G401.6 (cell line): ENCODE measurements at regions not wholly inside any gene's neighbourhood (a gene's known extent, or its start where the extent isn't known, plus 50 kb on each side); places are given as distances from the start of the nearest gene placed in this dataset.
A peak's percentile ranks its signal among the peaks of the same experiment; 100 is the strongest.

Experiments
- FAIRE-seq: peaks from 2 replicates; lab custom pipeline; 2012; peaks lifted over from hg19 to GRCh38; lab: Jason Lieb, UNC

DNA sequence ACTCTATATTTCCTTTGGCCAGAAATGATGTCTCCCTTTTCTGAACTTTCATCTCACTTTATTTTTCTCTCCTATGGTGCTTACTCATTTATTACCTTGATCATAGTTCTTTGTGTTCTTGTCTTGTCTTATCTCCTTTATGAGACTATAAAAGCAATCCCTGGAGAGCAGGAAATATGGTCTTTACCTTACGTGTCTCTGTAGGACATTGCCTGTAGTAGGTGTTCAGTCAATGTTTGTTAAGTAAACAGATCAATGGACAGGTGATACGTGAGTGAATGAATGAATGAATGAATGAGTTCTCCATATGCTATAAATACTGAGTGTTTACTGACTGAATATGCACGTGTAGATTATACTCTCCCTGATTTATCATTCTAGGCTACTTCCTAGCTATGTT lies 193.7 kb upstream of the HMGA2 start:
- FAIRE-seq = no peak

DNA sequence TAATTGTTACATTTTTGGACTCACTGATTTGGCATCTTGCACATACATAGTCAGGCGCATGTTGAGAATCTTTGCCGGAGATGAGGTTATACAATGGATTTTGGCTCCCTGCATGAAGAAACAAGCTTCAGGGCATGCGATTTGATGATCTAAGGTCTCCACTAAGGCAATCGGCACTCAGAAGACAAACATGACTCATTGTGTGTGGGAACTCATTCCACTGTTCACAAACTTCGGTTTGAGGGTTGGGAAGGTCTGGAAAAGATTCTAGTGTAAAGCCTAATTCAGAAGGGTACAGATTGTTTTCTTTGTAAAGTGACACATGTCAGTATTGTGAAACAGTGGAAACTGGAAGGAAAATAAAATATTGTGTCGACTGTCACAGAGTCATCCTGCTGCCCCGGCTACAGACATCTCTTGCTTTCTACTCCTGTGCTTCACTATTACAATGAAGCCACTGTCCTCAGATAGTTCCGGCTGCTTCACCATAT lies 192.6 kb upstream of the HMGA2 start:
- FAIRE-seq = peak; percentile 99

DNA sequence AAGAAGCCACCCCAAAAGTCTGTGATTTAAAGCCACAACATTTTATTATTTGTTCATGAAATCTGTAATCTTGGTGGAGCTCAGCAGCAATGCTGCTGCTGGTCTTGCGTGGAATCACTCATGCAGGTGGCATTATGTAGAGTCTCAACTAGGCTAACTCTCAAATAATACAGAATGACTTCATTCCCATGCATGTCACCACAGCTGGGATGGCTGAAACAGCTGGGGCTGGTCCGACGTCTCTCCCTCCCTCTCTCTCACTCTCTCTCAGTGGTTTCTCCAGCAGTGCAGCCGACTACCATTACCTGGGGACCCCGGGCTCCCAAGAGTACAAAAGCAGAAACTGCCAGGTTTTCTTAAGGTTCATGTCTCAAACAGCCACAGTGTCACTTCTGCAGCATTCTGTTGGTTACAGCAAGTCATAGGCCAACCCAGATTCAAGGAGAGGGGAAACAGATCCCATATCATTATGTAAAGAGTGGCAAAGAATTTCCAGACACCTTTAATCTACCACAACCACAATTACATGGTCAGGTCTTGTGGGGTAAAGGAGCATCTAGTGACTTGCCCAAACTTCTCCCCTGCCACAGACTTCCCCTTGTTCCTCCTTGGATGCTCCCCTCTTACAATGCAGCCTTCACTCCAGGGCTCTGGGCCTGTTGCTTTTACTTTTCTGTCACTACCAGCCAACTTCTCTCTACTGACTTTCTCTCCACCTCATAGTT lies 192.0 kb upstream of the HMGA2 start:
- FAIRE-seq = no peak

DNA sequence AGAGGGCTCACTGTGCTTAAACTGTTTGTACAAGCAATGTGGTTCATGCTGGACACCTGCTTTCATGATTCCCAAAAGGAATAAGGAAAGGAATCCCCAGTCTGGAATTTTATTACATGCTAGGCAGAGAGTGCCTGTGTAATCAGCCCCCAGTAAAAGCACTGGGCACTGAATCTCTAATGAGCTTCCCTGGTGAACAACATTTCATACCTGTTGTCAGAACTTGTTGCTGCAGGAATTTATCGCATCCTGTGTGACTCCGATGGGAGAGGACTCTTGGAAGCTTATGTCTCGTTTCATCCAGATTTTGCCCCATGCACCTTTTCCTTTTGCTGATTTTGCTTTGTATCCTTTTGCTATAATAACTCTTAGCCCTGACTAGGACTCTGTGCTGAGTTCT lies 190.2 kb upstream of the HMGA2 start:
- peak; percentile 99 for FAIRE-seq

DNA sequence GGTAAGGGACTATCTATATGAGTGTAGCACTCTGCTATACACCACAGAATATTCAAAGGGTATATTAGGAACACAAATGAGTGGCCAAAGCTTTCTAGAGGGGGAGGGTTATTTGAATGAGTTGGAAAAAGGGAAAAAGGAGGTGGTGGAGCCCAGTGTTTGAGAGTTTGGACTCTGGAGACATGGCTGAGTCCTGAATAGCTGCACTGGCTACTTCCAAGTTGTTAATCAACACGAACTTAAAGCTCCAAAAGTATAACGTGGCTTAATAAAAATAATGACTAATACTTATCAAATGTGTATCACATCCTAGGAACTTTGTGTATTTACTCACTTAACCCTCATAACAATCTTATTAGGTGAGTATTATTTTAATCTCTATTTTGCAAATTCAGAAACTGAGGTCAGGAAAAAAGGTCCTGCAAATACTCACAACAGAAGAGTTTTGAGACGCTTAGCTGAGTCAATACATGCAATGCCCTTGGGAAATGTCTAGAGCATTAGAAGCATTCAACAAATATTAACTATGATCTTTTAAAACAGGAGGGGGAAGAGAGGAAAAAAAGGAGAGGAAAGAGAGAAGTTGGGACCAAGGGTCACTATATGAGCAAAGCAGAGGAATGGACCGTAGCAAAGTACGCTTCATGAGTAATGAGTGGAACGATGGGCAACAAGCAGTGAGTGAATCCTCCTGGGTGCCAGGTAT lies 189.5 kb upstream of the HMGA2 start:
- FAIRE-seq = no peak

DNA sequence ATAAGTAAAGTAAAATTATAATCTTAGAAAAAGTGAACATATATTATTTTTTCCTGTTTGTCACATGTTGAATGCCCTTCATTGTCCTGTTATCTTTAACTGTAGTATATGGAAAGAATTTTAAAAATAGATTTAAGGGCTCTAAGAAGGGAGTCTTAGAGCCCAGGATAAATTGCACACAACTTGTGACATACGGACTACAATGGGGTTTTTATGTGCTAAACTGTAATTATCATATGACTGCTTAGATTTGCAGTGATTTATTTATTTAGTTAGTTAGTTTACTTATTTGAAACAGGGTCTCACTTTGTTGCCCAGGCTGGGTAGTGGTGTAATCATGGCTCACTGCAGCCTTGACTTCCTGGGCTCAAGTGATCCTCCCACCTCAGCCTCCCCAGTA lies 187.8 kb upstream of the HMGA2 start:
- no peak for FAIRE-seq

DNA sequence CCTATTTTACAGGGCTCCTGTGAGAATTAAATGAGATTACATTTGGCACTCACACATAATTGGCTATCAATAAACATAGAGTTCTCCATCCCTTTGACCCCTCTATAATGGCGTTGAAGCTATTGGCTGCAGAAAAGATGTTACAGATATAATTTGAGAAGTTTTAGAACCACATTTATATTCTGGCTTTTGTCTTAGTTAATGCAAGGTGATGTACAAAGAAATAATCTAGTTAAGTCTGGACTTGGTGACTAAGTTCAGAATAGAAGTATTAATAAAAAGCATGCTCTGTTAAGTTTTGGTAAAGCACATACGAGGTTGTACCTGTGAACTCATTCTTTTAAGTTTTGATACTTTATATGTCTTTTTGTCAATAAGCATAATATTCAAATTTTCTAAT lies 187.1 kb upstream of the HMGA2 start:
- FAIRE-seq = peak; percentile 49

DNA sequence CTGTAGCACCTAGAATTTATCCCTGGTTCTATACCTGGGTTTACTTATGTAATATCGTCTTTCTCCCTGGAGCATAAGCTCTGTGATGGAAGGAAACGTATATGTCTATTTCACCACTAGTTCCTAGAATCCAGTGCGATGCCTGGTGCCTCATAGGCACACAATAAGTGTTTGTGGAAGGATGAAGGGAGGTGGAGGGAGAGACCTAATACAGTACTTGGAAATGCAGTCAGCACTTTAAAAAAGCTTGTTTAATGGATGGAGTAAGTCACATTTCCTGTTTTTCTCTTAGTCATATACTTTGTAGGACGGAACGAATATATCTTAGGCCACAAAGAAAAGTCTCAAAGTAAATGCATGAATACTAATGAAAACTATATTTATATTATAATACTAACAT lies 186.5 kb upstream of the HMGA2 start:
- no peak for FAIRE-seq

DNA sequence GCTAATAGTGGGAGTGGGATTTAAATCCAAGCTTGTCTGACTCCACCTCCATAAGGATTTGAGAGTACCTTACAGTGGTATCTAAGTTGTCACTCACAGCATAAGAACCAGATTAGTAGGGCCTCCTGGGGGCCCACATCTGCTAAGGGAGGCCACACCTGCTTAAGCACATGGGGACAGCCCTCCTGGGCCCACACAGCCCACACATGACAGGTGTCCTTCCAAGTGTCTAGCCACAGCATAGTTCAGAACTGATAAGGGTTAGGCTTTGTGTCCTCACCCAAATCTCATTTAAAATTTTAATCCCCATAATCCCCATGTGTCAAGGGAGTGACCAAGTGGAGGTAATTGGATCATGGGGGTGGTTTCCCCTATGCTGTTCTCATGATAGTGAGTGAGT lies 186.0 kb upstream of the HMGA2 start:
- FAIRE-seq = peak; percentile 99

DNA sequence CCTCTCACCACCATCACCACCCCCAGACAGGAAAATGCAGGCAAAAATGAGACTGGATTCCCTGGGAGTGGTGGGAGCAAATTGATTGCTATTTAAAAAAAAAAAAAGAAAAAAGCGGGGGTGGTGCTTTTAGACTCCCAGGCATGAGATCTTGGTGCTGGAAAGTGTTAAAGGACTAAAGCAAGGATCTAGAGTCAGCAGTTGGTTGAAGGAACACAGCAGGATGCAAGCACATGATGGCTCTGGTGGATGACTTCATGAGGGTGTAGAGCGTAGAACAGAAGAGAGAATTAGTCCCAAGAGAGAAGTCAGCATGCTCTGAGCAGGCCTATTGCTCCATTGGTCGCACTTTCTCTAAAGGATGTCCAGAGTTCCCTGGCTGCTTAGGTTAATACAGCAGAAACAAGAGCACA lies 183.8 kb upstream of the HMGA2 start:
- FAIRE-seq = peak; percentile 100

DNA sequence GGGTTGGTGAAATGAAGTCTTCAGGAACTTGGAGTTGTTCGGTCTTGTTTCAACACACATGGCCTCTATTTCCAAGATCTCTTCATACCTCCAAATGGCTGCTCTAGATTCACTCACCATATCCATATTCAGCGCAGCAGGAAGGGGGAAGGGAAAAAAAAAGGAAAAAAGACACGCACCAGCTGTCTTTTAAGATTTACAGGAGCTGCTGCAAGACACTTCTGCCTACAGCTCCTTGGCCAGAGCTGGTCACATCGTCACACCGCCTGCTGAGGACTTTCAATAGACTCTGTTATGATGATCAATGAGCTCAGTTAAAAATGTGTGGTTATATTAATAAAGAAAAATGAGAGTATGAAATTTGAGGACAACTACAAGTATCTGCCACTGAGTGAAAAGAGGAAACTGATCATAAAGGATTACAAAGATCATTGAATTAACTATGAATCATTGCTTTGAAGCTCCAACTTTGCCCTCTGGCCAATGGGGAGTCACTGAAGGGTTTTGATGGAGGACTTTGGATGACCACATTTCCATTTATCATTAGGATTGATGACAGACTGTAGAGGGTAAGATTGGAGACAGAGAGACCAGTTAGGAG lies 182.1 kb upstream of the HMGA2 start:
- no peak for FAIRE-seq

DNA sequence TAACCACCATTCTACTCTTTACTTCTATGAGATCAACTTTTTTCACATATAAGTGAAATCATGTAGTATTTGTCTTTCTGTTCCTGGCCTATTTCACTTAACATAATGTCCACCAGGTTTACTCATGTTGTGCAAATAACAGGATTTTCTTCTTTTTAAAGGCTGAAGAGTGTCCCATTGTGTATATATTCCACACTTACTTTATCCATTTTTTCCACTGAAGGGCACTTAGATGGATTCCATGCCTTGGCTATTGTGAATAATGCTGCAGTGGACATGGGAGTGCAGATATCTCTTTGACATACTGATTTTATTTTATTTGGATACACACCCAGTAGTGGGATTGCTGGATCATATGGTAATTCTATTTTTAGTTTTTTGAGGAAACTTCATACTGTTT lies 181.1 kb upstream of the HMGA2 start:
- no peak for FAIRE-seq

DNA sequence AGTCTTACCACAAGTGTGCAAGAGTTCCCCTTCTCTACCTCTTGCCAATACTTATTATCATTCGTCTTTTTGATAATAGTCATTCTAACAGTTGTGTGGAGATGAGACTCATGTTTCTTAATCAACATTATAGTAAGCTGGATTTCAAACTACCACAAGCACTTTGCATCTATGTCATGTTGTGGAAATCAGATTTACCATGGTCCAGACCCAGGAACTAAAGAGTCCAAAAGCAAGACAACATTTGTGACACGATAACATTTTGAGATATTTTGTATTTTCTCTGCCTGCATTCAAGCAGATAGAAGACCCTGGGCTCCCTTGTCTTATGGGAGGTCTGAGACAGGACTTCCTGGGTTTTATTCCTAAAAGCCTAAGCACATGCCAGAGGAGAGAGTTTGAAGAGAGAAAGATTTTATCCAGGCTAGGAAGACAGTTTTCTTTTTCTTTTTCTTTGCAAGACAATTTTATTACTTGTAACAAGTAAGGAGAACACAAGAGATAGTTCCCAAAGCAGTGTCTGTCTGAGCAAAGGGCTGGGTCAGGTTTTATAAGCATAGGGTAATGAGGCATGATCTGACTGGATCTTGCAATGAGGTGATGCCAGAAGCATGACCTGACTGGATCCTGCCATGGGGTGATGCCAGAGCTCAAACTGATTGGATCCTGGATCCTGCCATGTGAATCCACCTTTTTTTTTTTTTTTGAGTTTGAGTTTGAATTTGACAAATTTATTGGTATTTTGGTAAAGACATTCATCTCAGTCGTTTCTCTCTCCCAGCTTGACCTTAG lies 180.5 kb upstream of the HMGA2 start:
- no peak for FAIRE-seq

DNA sequence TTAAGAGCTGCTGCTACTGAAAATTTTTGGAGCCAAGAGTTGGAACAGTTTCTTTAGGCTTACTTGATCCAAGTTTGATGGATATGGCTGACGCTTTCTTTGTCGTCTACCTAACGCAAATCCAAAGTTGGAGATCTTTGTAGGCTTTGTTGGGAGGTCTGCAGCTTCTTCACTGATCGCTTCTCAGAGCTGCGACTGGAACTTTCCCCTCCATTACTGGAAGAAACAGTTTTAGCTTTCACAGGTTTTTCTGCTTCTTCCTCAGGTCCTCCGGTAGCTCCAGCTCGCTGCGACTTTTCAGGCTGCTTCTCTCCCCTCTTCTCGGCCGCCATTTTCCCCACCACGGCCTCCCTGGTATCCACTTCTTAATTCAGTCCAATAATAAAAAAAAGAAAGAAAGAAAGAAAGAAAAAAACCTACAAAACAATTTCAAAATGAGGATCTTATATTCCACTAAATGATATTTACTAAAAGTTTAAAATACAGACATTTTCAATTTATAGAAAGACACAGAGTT lies 178.1 kb upstream of the HMGA2 start:
- FAIRE-seq = no peak

DNA sequence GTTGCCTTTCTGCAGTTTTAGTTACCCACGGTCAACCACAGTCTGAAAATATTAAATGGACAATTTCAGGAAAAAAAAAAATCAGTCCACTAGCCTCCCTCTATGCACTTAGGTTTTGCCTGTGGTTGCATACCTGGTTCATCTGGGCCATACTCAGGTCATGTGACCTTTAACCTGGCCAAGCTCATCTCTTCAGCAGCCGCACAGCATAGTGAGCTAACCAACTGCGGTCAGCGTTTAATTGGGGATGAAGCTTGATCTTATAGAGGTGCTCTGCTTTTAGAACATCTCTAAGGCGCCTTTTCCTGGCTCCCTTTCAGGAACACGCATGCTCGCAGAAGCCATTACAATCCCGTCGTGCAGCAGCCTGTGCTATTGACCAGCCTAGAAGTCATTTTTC lies 177.2 kb upstream of the HMGA2 start:
- FAIRE-seq = no peak

DNA sequence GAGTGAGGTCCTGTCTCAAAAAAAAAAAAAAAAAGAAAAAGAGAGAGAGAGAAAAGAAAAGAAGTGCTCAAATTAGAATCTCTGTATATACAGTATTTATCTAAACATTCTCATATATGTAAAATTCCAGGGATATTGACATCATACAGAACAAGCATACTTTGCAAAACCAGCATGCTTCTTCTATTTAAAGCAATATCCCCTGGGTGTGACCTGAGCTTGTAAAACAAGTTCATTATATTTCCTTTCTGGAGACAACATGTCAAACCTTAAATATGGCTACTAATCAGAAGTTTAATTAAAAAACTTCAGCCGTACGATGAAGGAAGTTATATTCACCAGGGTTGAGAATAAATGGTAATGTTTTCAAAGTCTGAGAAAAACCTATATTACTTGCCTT lies 175.8 kb upstream of the HMGA2 start:
- FAIRE-seq = peak; percentile 100

DNA sequence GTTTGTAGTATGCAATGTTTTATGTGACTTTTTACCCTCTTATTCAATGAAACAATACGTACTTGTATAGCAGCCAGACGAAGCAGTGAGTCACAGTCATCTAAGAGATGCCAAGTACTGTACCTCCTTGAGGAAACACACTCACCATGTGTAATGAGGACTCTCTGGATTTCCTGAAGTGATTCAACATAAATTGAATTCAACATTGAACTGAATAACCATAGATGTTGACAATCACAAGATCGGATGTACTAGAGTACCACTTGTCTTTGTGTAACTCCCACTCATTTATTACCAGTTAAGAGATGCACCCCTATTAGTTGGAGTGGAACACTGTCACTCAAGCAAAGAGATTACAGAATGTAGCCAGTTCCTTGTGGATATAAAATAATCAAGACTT lies 175.2 kb upstream of the HMGA2 start:
- no peak for FAIRE-seq

DNA sequence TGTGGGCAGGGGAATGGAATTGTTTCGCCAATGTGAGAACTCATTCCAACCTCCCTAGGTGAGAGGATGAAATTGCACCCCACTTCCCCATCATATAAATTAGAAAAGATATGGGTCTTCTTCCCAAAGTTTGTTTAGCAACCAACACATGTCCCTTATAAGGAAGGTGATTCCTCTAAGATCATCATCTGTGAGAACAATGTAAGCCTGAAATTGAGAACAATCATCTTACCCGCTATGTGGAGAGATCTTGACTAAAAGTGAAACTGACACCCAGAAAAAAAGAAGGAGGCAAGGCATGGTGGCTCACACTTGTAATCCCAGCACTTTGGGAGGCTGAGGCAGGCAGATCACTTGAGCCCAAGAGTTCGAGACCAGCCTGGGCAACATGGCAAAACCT lies 173.2 kb upstream of the HMGA2 start:
- no peak for FAIRE-seq

DNA sequence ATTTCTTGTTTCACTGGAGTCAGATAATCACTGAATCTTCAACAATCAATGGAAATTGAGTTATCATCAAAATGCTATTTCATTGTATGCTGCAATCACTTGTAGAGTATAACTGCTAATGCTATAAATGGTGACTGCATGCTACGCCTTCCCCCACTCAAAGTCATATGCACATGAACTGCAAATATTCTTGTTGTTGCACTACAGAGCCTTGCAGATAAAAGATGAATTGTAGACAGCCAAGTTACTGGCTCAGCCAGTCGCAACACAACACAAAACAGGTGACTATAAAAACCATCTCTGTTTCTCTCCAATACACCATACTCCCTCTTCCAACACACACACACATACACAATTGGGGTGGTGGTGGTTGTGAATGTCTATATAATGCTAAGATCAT lies 171.0 kb upstream of the HMGA2 start:
- no peak for FAIRE-seq

DNA sequence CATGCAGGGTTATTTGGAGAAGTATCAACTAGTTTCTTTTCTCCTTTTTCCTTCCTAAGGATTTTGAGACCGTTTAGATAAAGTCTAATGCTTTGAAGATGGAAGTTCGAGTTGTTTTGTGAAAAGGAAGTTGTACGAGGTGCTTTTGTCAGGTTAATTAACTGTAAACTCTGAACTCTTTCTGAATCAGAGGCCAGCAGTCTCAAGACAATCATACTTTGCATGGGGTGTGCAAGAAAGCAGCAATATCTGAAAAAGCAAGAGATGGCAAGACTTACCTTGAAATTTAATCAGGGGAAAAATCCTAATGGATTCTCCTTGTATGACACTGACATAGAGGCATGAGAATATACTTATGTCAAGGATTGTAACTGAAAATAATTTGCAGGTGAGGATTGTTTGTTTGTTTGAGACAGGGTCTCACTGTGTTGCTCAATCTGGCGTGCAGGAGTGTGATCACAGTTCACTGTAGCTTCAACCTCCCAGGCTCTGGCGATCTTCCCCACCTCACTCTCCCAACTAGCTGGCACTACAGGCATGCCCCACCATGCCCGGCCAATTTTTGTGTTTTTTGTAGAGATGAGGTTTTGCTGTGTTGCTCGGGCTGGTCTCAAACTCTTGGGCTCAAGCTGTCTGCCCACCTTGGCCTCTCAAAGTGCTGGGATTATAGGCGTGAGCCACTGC lies 170.2 kb upstream of the HMGA2 start:
- FAIRE-seq = no peak

DNA sequence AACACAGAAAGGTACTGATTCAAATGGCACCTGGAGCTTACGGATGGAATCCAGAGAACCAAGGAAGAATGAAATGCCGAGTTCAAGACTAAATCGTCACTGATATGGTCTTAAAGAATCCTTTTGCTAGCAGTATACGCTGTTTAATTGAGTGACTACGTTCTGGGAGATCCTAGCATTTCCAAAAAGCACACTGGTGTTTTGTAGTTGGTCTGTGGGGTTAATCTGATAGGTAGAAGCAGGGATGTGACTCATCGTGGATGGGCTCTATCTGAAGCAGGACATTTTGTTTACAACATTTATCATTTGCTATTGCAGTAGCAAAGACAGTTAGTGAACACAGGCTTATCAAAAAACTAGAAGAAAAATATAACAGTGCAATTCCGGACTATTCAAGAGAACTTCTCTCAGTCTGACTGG lies 169.2 kb upstream of the HMGA2 start:
- FAIRE-seq = no peak
